Hematopoietic multipotent progenitor cell treated with erythropoietin and hydrocortisone succinate and interleukin-3 and kit ligand, for 6 days (in vitro differentiated cells): ENCODE measurements at regions not wholly inside any gene's neighbourhood (a gene's known extent, or its start where the extent isn't known, plus 50 kb on each side); places are given as distances from the start of the nearest gene placed in this dataset.
"Not testable (repeated sequence)": the region's sequence is repeated elsewhere in the genome, so short reads cannot be mapped to it uniquely, and the experiment has no call there.

Source experiments
- DNase-seq: peaks from one replicate; pipeline ENCODE4 v3.0.0-alpha.2; 2015

DNA sequence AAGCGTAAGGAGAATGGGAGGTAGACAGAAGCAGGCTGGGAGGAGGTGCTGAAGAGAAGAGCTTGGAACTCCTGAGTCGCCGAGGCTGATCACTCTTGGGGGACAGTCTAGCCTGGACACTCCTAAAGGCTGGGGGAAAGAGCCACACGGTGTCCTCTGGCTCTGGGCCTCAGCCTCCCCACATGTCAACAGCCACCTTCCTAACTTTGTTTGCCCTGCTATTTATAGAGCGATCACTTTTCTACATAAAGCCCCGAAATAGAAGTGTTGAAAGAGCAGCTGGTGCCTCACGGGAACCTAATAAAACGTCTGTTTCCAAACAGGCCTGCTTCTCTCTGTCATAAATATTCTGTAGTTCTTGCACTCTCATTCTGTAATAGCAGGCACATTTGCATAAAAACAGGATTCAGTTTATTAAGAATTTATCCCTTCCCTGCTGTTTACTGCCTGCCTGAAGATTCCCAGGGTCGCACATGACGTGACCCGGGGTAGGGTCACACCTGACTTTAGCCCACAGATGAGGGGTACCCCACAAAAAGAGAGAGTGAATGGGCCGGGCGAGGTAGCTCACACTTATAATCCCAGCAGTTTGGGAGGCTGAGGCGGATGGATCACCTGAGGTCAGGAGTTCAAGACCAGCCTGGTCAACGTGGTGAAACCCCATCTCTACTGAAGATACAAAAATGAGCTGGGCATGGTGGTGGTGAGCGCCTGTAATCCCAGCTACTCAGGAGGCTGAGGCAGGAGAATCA is 212.5 kb downstream of the TOMM20 start:
- DNase-seq, result peak; percentile 24

DNA sequence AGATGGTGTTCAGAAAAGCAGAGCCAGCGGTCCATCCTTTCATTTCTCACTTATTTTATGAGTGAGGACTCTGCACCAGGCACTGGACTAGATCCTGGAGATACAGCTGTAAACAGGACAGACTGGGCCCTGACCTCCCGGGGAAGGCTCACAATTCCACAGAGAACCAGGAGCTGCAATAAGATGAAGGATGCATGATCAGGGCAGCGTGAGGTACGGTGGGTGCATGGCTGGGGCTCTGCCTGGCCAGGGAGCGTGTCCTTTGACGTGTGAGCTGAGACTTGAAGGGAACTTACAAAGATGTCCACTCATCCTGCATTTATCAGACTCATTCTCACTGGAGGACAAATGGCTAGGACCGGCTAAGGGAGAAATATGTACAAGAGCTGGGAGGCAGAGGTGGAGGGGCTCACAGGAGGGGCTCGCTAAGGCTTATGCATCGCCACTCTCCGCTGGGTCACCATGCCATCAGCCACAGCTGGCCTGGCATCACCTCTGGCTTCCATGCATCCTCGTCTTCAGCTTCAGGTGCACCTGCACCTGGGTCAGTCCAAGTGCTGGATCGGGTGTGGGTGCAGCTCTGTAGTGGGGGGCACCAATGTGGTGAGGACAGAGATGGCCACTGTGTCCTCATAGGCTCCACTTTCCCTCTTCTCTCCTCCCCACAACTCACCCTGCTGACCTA is 213.9 kb downstream of the TOMM20 start:
- DNase-seq, result no peak

DNA sequence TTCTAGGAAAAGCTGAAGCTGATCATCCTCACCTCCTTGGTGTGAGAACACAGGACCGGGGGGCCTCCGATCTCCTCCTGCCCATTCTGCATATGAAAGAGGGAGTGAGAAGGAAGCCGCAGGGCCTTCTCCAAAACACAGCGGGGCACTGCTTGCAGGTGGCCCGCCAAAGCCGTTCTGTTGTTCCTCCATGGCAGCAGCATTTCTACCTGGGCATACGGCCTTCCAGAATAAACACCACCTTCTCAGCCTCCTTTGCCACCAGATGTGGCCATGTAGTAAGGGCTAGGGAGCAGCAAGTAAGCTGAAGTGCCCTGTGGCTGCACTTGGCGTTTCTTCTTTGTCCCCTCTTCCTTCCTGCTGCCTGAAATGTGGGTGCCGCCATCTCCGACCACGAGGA is 214.9 kb downstream of the TOMM20 start:
- DNase-seq, result no peak

DNA sequence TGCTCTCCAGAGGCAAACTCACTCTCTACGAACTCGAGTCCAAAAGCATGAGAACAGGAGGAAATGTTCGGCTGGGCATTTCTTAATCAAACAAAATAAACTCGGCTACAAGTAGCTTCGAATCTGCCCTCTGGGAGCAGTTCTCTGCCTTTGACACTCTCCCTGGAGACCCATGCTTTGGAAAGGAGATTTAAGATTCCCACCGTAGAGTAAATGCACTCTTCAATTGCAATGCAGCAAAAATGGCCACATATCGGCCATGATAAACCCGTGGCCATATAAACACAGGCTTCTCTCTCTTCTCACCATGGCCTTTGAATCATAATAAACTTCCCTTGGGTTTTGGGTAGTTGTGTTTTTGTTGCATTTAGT is 215.4 kb downstream of the TOMM20 start:
- DNase-seq, result no peak

DNA sequence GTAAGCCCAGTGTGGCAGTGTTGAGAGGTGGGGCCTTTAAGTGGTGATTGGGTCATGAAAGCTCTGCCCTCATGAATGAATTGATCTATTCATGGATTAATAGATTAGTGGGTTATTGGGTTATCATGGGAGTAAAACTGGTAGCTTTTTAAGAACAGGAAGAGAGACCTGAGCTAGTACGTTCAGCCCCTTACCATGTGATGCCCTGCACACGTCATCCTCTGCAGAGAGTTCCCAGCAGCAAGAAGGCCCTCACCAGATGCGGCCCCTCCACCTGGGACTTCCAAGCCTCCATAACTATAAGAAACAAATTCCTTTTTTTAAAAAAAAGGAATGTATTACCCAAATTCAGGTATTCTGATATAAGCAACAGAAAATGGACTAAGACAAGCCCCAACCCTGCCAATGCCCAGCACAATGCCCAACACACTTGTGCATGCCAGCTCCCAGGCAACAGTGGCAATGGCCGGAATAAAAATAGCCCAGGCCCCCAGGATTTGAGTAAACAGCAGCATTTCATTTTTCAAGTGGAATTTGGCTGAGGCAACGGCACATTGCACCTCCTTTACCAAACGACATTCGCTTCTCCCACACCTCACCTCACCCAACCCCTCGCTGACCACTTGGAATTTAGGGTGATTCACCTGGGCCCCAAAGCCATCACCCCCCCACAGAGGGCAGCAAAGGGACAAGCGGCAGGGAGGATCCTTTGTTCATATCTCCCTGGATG is 215.9 kb downstream of the TOMM20 start:
- DNase-seq, result no peak

DNA sequence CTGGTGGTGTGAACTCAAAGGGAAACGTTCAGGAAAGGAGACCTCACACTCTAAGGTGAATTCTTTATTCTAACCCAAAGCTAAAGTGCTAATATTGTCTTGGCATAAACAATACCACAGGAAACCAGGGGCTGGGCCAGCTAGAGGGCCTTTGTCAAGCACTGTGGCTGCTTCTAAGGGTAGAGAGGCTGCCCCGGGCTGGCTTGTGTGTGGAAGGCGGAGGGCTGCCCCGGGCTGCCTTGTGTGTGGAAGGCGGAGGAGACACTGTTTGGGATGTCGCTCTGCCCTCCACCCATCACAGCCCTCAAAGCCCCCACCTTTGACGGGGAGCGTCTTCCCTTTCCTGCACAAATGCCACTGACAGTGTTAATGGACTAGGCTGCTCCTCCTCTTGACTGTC is 216.8 kb downstream of the TOMM20 start:
- DNase-seq, result no peak

DNA sequence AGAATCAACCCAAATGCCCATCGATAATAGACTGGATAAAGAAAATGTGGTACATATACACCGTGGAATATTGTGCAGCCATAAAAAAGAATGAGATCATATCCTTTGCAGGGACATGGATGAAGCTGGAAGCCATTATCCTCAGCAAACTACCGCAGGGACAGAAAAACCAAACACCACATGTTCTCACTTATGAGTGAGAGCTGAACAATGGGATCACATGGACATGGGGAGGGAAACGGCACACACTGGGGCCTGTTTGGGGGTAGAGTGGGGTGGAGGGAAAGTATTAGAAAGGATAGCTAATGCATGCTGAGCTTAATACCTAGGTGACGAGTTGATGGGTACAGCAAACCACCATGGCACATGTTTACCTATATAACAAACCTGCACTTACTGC is 217.5 kb downstream of the TOMM20 start:
- DNase-seq, result not testable (repeated sequence)

DNA sequence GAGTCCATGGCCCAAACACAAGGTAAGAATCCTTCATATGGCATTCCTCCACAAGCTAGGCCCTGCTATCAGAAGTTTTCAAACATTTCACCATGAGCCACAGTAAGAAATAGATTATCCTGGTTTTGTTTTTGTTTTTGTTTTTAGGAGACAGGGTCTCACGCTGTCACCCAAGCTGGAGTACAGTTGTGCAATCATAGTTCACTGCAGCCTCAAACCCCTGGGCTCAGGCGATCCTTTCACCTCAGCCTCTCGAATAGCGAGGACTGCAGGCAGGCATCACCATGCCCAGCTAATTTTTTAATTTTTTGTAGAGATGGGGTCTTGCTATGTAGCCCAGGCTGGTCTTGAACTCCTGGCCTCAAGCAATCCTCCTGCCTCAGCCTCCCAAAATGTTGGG is 218.8 kb downstream of the TOMM20 start:
- no peak for DNase-seq

DNA sequence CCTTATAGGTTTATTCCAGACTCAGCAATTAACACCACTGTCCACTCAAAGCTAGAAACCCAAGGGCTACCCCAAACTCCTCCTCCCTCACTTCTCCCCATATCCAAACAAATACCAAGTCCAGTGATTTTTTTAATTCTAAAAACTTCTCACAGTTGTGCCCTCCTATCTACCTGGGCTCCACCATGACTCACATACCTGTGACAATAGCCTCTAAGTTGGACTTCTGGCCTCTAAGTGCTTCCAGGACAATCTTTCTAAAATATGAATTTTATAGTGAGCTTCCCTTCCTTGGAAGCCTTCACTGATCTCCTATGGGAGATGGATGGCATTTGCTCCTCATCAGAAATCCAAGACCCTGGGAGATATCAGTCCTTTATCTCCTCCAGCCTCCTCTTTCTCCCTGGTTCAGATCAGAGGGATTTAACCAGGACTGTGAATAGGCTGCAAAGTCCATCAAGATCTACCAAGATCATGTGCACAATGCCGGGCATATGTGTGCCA is 219.3 kb downstream of the TOMM20 start:
- DNase-seq, result no peak

DNA sequence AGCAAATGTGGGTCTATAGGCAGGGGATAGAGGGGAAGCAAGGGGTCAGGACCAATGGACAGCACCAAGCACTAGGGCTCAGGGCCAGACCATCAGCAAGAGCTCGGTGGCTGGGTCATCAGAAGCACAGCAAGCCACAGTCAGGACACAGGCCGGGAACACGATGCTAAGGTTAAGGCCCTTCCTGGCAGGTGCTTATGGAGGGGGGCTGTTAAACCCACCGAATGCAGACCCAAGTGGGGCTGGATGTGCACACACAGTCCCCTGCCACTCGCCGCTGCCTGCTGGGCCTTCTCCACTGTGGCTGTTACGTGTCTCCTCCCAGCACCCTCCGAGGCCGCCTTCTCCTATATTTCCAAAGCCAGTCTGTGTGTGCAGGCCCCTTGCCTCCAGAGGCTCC is 220.1 kb downstream of the TOMM20 start:
- DNase-seq, result no peak

DNA sequence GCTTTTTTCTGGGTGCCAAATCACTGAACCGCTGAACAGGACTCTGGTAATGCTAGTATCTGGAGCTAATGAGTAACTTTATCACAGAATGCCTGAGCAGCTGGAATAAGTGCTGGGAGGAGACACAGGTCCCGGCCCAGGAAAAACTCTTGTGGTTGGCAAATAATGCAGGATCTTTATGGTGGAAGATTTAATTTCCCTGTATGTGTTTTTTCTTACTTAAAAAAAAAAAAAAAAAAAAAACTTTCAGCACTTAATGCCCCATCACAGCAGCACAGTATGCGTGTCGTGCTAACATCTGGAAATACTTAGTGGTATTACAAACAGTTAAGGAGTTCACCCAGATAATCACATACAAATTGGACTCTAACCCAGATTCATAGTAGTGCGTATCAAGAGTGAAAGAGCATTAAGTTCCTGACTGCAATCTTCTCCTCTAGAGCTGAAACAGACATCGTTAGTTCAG is 220.7 kb downstream of the TOMM20 start:
- DNase-seq, result no peak

DNA sequence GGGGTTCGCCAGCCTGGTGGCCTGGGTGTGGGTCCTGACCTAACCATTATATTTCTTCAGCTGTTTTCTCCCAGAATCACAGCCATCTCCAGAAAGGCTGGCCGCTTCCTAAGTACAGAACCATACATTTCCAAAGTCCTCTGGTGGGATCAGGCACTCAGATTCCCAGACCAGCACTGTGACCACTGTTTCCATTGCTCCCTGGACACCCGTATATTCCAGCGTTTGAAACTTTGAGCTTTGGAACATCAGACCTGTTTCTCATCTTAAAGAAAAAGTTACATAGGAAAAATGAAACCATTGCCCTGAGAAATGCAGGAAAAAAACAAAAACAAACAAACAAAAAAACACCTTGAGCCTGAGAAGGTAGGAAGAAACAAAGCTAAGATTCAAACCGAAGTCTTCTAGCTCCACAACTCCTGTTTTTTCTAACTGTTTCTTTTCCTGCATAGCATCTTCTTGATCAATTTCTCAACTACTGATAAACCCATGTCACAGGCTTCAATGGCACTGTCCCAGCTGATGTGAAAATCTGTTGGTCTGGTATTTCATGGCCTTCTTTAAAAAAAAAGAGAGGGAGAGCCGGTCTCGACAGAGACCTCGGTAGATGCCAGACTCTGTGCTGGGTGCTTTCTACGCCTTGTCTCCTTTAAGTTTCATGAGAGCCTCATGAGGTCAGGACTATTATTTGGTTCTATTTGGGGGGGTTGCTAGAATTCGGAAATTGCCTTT is 221.3 kb downstream of the TOMM20 start:
- no peak for DNase-seq

DNA sequence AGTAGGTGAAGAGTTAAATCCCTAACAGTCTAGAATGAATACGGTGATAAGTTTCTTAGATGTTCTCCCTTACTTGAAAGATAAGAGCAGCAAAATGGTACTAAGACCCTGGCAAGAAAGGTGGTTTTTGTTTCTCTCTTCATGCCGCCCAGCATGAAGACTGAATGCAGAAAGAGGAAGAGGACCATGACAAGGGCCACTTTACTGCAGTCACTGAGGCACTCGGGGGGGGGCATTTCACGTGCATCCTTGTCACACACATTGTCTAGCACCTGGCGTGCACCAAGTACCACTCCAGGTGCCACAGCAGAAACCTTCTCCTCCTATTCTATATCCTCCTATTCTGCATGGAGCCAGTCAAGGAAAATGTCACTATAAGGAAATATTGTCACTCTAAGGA is 222.0 kb downstream of the TOMM20 start:
- DNase-seq, result no peak

DNA sequence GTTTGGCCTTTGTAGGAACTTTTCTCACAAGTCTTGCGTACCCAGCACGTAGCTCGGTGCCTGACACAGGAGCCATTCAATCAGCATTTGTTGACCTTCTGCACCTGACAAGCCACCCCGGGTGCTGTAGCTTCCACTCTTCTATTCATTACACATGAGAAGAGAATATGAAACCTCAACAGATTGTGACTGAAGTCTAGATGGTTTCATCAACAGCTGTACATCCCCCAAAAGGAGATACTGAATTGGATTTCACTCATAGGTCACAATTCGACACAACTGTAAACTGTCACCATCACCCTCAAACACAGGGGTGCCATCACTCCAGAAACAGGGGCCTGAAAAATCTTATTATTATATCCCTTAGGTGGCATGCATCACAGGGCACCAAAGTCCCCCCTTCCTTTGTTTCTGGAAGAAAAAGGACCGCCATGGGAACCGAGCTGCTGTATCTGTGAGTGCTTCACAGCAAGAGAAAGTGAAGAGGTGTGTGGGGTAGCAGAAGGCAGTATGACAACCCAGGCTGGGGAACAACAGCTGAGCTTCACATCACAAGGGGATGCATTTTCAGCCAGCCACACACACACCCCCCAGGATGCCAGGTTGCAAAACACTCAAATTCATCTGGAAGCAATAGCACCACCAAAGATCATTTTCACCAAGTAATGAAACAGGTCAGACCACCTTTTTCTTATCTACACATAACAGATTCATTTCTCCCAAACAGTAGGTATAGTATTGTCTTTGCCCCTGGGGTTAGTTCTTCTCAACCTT is 225.7 kb downstream of the TOMM20 start:
- no peak for DNase-seq

DNA sequence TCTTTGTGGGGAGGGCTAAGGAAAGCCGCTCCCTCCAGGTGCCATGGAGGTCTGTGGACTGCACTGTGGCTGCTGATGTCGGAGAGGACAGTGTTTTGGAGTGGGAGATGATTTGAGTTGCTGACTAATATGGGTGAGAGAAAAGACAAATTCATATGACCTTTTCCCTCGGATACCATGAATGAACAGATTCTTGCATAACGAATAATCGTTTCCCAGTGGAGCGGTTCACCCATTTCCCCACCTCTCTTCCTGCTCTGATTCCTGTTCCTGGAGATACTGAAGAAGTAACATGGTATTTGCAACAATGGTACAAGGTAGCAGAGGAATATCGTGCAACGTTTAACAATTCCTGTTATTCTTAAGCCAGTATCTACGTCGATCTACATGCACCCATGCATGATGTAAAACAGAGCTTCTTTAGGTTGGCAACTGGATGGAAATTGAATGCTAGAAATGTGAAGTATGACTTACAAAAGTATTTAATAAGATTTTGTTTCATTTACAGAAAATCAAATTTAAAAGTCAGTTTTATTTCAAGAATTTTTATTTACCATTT is 227.1 kb downstream of the TOMM20 start:
- no peak for DNase-seq

DNA sequence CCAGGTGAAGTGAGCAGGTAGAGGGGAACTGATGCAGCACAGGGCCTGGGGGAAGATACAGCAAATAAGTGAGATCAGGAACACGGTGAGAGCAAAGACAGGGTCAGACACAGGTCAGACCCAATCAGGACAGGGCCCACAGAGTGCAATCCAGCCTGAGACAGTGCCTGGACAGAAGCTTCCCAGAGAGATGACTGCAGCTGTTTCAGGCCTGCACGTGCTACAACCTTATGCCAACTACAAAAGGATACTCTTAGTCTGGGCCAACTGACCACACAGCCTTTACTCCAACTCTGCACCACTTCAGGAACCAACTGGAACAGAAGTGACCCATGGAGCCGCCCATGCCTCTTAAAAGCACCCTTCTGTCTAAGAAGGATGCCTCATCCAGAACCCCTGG is 228.0 kb downstream of the TOMM20 start:
- DNase-seq, result no peak

DNA sequence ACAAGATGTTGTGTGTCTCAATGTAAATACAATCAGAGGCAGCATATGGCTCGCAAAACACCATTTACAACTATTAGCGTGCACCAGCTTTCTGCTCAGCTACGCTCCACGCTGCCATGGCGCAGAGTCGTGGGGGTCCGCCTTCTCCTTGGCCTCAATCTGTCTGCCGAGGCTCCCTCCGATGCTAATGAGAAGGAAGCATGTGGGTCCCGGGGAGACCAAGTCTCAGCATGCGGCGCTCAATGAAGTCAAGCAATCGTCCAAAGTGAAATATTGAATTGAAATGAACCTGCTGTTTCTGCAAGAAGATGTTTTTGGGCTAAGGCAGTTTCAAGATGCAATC is 228.9 kb downstream of the TOMM20 start:
- no peak for DNase-seq

DNA sequence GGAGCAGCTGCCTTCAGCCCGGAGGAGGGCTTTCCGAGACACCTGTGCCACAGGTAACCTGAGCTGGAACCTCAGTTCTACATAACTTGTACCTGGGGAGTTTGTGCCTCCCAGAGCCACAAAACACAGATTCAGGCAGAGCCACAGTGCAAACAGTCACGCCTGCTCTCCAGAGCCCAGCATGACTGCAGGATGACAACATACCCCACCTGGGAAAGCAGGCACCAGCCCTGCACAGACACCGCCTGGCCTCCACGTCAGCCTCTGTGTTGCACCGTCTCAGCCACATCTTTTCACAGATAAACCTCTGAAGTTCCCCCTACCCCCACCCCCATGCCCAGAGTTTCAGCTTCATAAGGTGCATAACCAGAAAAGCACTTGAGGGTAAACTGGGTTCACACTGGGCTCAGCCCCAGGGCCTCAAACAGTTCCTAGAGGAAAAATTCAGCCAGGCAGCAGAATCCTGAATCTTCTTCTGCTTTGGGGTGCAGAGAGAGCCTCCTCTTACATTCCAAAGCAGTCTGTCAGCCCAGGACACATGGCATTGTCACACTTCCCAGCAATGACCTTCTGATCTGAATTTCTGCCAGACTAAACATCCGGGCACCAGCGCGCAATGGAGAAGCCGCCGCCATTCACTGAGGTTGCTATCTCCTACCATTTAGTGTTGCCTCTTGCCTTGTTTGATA is 229.5 kb downstream of the TOMM20 start:
- no peak for DNase-seq

DNA sequence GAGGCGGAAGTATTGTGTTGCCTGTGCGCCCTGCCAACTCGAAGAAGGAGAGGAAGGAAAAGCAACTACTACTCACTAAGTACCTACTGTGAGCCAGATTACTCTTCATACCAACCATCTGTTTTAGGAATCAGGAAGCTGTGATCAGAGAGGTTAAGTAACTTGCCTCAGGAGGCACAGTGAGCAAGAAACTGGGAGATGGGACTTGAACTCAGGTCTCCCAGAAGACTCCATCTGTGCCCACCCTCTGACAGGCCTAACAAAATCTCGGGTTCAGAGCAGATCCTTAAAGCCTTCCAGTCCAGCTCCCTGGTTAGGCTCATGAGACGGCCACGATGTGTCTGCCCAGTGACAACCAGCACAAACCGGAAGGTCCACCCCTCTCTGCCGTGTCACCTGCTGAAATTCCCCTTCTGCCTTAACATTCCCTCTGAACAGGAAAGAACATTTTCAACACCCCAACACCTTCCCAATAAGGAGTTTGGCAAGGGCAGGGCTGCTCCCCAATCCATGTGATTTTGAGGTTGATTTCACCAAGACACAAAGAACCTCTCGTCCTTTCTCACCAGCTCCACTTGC is 230.1 kb downstream of the TOMM20 start:
- no peak for DNase-seq

DNA sequence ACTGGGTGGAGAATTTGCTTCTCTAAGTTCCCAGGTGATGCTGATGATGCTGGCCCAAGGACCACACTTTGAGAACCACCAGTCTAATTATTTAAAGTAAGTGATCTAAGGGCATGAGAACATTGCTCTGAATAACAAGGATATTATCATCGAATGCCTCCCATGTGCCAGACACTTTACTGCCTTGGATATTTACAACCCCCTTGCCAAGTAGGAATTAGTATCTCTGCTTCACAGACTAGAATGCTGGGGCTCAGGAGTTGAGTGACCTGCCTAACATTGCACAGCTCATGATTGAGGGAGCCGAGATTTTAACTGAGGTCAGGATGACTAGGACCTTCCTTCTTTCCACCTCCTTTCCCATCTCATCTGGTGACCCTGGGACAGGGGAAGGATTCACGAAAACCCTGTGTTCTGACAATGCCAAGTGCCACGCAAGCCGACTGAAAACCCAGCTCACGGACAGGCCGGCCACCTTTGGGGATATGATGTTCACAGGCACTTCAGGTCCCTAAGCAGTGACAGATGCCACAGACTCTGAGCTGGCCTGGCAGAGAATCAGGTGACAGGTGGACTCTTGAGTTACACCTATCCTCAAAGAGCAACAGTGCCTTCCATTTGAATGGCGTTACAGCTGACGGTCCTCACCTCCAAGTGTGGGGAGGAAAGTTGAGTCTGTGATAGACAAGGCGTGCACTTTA is 230.7 kb downstream of the TOMM20 start:
- no peak for DNase-seq

DNA sequence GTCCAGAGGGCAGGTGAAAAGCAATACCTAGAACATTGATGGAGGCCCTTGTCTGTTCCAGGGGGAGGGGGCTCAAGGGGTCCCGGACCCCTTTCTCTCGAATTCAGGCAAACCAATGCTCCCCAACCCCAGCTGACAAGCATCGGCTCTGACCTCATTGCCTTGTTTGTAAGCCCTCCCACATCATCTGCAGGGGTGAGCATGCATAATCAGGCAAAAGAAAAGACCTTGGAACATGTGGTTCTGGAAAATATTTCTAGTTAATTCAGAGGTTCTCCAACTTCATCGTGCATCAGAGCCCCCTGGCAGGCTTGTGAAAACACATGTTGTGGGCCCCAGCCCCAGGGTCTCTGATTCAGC is 231.3 kb downstream of the TOMM20 start:
- no peak for DNase-seq
